NK-92 (cell line): ENCODE measurements at regions not wholly inside any gene's neighbourhood (a gene's known extent, or its start where the extent isn't known, plus 50 kb on each side); places are given as distances from the start of the nearest gene placed in this dataset.

Source experiments
- DNase-seq: peaks from one replicate; lab custom pipeline; 2025; ENCODE audit not compliant: unreplicated experiment; lab: John Stamatoyannopoulos, UW

DNA sequence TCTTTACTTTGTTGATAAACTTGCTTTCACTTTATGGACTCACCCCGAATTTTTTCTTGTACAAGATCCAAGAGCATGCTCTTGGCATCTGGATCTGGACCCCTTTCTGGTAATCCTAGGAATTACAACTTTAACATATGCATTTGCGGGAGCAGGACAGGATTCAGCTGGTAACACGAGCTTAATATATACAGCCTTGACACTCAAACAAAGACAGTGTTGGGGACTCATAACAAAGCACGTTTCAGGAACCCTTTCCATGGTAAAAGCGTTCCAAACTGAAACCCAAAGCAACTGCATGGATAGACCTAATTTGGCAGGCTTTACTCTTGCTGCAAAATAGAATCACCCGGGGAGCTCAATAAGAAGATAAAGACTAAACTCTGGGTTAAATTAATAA, 349.7 kb upstream of the AMELY start:
- no peak for DNase-seq

- no peak for DNase-seq
These were observed 328.5 kb upstream of the AMELY start for GRCh38 chrY:7240101-7240500.

GRCh38 chrY:7211971-7212370, 300.4 kb upstream of the AMELY start:
- DNase-seq = no peak

DNA sequence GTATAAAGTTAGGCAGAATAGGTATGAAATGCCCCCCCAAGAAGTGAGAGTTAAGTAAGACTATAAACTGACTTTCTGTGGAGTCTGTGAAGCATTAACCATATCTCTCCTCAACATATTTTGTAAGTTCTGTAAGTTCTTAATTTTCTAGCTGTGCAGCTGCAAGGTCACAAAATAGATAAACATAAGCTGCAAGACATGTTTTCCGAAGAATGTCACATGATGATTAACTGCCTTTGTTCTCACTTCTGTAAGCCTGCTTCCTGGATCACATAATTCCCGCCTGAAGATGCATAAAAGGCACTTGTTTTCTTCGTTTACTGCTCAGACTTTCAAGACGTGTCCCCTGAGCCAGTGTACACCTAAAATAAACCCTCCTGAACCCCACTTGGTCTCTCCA, 292.9 kb upstream of the AMELY start:
- no peak for DNase-seq

GRCh38 chrY:7182591-7182990, 271.0 kb upstream of the AMELY start:
- DNase-seq = no peak

GRCh38 chrY:7177631-7178030, 266.1 kb upstream of the AMELY start:
- no peak for DNase-seq

DNA sequence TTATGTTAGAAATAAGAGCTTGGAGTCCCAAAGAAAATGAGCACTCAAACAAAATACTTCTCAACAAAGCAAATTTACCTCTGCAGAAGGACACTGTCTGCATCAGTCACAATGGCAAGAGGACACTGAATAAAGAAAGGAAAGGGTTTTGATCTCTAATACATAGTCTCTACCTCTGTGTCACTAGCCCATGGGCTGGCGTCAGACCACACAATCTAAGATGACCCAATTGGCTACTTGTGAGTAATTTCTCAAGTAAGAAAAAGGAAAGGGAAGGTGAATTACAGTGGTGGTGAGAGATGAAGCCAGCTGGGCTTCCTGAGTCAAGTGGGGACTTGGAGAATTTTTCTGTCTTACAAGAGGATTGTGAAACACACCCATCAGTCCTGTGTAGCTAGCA, 257.9 kb upstream of the AMELY start:
- DNase-seq = no peak

DNA sequence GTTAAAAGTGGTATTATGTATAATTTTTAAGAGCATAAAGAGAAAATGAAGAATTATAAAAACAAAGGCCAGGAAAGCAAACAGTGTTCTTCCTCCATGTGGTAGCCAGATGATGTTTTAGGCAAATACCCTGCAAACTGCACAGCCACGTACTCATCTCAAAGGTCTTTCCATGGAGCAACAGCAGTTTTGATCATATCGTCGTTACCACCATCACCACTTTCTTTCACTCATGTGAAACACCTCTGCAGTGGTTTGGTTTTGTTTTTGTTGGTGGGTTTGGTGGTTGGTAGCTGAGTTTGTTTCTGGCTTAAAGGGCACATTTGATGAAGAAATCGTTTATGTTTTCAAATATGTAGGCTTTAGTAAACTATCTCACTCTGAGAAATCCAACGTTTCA, 229.9 kb upstream of the AMELY start:
- DNase-seq = no peak
